ENCODE measurements at regions not wholly inside any gene's neighbourhood (a gene's known extent, or its start where the extent isn't known, plus 50 kb on each side); places are given as distances from the start of the nearest gene placed in this dataset.
A peak's percentile ranks its signal among the peaks of the same experiment; 100 is the strongest.

- TF ChIP-seq, protein P1, sequence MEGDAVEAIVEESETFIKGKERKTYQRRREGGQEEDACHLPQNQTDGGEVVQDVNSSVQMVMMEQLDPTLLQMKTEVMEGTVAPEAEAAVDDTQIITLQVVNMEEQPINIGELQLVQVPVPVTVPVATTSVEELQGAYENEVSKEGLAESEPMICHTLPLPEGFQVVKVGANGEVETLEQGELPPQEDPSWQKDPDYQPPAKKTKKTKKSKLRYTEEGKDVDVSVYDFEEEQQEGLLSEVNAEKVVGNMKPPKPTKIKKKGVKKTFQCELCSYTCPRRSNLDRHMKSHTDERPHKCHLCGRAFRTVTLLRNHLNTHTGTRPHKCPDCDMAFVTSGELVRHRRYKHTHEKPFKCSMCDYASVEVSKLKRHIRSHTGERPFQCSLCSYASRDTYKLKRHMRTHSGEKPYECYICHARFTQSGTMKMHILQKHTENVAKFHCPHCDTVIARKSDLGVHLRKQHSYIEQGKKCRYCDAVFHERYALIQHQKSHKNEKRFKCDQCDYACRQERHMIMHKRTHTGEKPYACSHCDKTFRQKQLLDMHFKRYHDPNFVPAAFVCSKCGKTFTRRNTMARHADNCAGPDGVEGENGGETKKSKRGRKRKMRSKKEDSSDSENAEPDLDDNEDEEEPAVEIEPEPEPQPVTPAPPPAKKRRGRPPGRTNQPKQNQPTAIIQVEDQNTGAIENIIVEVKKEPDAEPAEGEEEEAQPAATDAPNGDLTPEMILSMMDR (IDR thresholded peaks at IDR 0.05 in 4 of 5, conservative IDR thresholded peaks at IDR 0.05 in 1 of 5), result no peak
- TF ChIP-seq POLR2A (IDR thresholded peaks at IDR 0.05), result no peak
- H3K27me3 ChIP-seq, result no peaks in the 10 kb centered on the region
- H3K4me3 ChIP-seq, result no peak overlapping the region
- H3K9me3 ChIP-seq, result no peaks in the 10 kb centered on the region
- in situ Hi-C loops (cut with MboI; ENCODE audit: low sequenced_read_pairs in 4 of 4), result no loop called here
- DNase-seq, result no peak
- no peaks in the 10 kb centered on the region for H3K4me1 ChIP-seq
- no peaks in the 10 kb centered on the region for H3K36me3 ChIP-seq
- H3K27ac ChIP-seq, result no peak overlapping the region
- no peak for ATAC-seq
- intact Hi-C loops (cut with DNase I; ENCODE audit: low total_unique reads), result no loop called here
These were observed 578.1 kb upstream of the SYT4 start for GRCh38 chr18:43855376-43855775.

DNA sequence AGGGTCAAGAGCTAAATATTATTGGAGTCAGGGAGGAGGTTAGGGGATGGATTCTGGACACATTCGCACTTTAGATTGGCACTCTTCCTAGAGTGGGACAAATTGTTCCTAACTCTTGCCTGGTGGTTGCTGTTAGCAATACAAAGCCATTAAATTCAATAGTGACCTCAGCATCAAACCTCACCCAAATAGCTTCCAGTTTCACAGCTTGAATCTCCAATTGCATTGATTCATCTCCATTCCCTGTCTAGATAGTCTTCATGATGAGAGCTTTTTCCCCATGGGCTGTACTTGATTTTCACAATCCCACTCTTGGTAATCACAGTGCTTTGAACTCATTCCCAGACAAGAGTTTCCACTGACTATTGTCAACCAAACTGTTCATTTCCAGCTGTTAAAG is 585.9 kb upstream of the SYT4 start:
- intact Hi-C loops (cut with DNase I; ENCODE audit: low total_unique reads), result no loop called here
- H3K36me3 ChIP-seq, result no peaks in the 10 kb centered on the region
- TF ChIP-seq POLR2A (IDR thresholded peaks at IDR 0.05), result no peak
- TF ChIP-seq, protein P1 (IDR thresholded peaks at IDR 0.05 in 4 of 5, conservative IDR thresholded peaks at IDR 0.05 in 1 of 5), result no peak
- H3K4me3 ChIP-seq, result no peak overlapping the region
- H3K4me1 ChIP-seq, result peaks cover 0 to 10% of the 10 kb centered on the region in 2 donors
- ATAC-seq (peak; percentile 89 to 90), DNase-seq (peak; percentile 9 to 16)
- peak overlapping the region in 2 of 4 donors; percentile 11 to 23 for H3K27ac ChIP-seq
- H3K9me3 ChIP-seq, result no peaks in the 10 kb centered on the region
- in situ Hi-C loops (cut with MboI; ENCODE audit: low sequenced_read_pairs in 4 of 4), result no loop called here
- H3K27me3 ChIP-seq, result no peaks in the 10 kb centered on the region

DNA sequence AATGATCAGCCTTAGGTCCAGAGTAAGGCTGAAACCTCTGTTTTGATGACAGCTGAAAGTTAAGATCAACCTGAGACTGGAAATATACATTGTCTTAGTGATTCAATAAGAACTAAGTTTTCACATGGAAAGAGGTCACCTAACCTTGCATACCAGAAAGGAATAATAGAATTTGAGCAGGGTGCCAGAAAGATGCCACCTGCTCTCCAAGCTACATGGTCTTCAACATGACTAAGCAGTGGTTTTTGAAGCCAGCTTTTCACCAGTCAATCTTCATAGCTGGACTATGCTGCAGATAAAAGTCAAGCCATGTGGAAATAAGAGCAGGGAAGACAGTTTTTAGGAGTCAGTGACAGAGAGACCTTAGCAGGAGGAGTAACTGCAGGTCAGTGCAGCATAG is 589.4 kb upstream of the SYT4 start:
- Histone ChIP-seq H3K27me3 (no peaks in the 10 kb centered on the region), H3K9me3 (no peaks in the 10 kb centered on the region), H3K27ac (no peak overlapping the region), H3K4me1 (peaks cover 0 to 18% of the 10 kb centered on the region in 2 donors), H3K36me3 (no peaks in the 10 kb centered on the region), H3K4me3 (no peak overlapping the region)
- intact Hi-C loops (cut with DNase I; ENCODE audit: low total_unique reads), result no loop called here
- in situ Hi-C loops (cut with MboI; ENCODE audit: low sequenced_read_pairs in 4 of 4), result no loop called here
- no peak for DNase-seq
- ATAC-seq, result no peak
- TF ChIP-seq POLR2A (IDR thresholded peaks at IDR 0.05), result no peak
- TF ChIP-seq, protein P1 (IDR thresholded peaks at IDR 0.05 in 4 of 5, conservative IDR thresholded peaks at IDR 0.05 in 1 of 5), result no peak

DNA sequence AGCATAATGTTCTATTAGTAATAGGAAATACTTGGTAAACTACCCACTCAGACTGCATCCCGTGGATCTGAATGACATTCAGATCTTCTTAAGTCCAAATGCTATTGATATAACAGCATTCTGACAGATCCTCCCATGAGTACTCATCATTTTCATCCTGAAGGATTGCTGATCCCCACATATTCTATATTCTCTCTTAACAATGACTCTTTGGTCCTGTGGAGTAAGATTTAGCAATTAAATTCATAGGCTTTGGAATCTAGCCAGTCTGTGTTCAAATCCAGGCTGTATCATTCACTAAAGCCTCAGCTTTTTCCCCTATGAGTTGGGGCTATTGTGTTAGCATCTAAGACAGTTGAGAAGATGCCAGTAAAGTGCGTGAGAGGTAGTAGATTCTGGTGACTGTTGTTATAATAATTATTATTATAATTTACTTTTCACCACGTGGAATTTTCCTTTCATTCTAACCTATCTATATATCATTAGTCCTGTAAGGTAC is 591.3 kb upstream of the SYT4 start:
- ATAC-seq (no peak), DNase-seq (no peak)
- no peak overlapping the region for H3K4me3 ChIP-seq
- no peaks in the 10 kb centered on the region for H3K9me3 ChIP-seq
- in situ Hi-C loops (cut with MboI; ENCODE audit: low sequenced_read_pairs in 4 of 4), result no loop called here
- H3K27ac ChIP-seq, result no peak overlapping the region
- no peaks in the 10 kb centered on the region for H3K27me3 ChIP-seq
- intact Hi-C loops (cut with DNase I; ENCODE audit: low total_unique reads), result no loop called here
- H3K36me3 ChIP-seq, result no peaks in the 10 kb centered on the region
- H3K4me1 ChIP-seq, result peaks cover 0 to 12% of the 10 kb centered on the region in 2 donors
- TF ChIP-seq POLR2A (IDR thresholded peaks at IDR 0.05), result no peak
- TF ChIP-seq, protein P1 (IDR thresholded peaks at IDR 0.05 in 4 of 5, conservative IDR thresholded peaks at IDR 0.05 in 1 of 5), result no peak

DNA sequence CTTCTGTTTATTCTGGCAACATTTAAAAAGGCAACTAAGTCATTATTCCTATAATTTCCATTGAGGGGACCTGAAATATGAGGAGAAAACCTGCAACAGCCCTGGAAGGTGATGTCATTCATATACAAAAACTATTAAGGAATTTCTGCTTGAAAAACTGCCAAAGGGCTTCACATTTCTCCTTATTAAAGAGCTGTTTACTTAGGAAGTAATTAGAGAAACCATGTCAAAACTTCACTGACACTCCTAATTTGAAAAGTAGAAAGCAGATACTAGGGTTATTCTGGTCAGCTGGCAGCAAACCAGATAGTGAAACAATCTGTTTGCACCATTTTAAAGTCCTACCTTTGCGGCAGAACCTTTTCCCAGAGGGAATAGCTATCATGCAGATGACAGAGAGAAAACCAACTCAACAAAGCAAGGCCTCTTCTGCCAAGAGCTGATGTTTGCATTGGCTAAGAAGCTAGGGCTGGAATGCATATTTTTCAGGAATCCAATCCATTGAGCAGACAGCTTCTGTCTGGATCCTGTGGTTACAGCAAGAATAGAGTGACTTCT is 592.2 kb upstream of the SYT4 start:
- no peak overlapping the region for H3K4me3 ChIP-seq
- H3K4me1 ChIP-seq, result peaks cover 0 to 9% of the 10 kb centered on the region in 2 donors
- no peaks in the 10 kb centered on the region for H3K36me3 ChIP-seq
- ATAC-seq, result no peak
- DNase-seq, result no peak
- TF ChIP-seq, protein P1 (IDR thresholded peaks at IDR 0.05 in 4 of 5, conservative IDR thresholded peaks at IDR 0.05 in 1 of 5), result no peak
- TF ChIP-seq POLR2A (IDR thresholded peaks at IDR 0.05), result no peak
- no peaks in the 10 kb centered on the region for H3K9me3 ChIP-seq
- no peak overlapping the region for H3K27ac ChIP-seq
- no peaks in the 10 kb centered on the region for H3K27me3 ChIP-seq
- intact Hi-C loops (cut with DNase I; ENCODE audit: low total_unique reads), result no loop called here
- in situ Hi-C loops (cut with MboI; ENCODE audit: low sequenced_read_pairs in 4 of 4), result no loop called here
